ENCODE measurements at regions not wholly inside any gene's neighbourhood (a gene's known extent, or its start where the extent isn't known, plus 50 kb on each side); places are given as distances from the start of the nearest gene placed in this dataset.
A peak's percentile ranks its signal among the peaks of the same experiment; 100 is the strongest.
"Not testable (repeated sequence)": the region's sequence is repeated elsewhere in the genome, so short reads cannot be mapped to it uniquely, and the experiment has no call there.

- DNase-seq (ENCODE audit: low read depth, low spot score): no peak
- in situ Hi-C loops (cut with HindIII; ENCODE audit: low pct_unique_long_range_greater_than_20kb, low sequenced_read_pairs): no loop called here
These were observed 257.8 kb upstream of the CCDC196 start for GRCh38 chr14:66228267-66228970.

GRCh38 chr14:66231820-66232219 lies 254.4 kb upstream of the CCDC196 start:
- DNase-seq (ENCODE audit: low read depth, low spot score): no peak
- in situ Hi-C loops (cut with HindIII; ENCODE audit: low pct_unique_long_range_greater_than_20kb, low sequenced_read_pairs): no loop called here

GRCh38 chr14:66233591-66233990 lies 252.6 kb upstream of the CCDC196 start:
- no peak for DNase-seq (ENCODE audit: low read depth, low spot score)
- in situ Hi-C loops (cut with HindIII; ENCODE audit: low pct_unique_long_range_greater_than_20kb, low sequenced_read_pairs): no loop called here

GRCh38 chr14:66234411-66234810 lies 251.8 kb upstream of the CCDC196 start:
- DNase-seq (ENCODE audit: low read depth, low spot score): no peak
- in situ Hi-C loops (cut with HindIII; ENCODE audit: low pct_unique_long_range_greater_than_20kb, low sequenced_read_pairs): no loop called here

GRCh38 chr14:66237741-66238140 lies 248.4 kb upstream of the CCDC196 start:
- no peak for DNase-seq (ENCODE audit: low read depth, low spot score)
- in situ Hi-C loops (cut with HindIII; ENCODE audit: low pct_unique_long_range_greater_than_20kb, low sequenced_read_pairs): no loop called here

GRCh38 chr14:66238969-66239368 lies 247.2 kb upstream of the CCDC196 start:
- no peak for DNase-seq (ENCODE audit: low read depth, low spot score)
- in situ Hi-C loops (cut with HindIII; ENCODE audit: low pct_unique_long_range_greater_than_20kb, low sequenced_read_pairs): no loop called here

- in situ Hi-C loops (cut with HindIII; ENCODE audit: low pct_unique_long_range_greater_than_20kb, low sequenced_read_pairs): no loop called here
These were observed 246.6 kb upstream of the CCDC196 start for GRCh38 chr14:66239589-66239988.

GRCh38 chr14:66240105-66240504 lies 246.1 kb upstream of the CCDC196 start:
- DNase-seq (ENCODE audit: low read depth, low spot score): no peak
- in situ Hi-C loops (cut with HindIII; ENCODE audit: low pct_unique_long_range_greater_than_20kb, low sequenced_read_pairs): no loop called here

More at GRCh38 chr14:66239589-66239988, 246.6 kb upstream of the CCDC196 start:
- DNase-seq (ENCODE audit: low read depth, low spot score): no peak

- in situ Hi-C loops (cut with HindIII; ENCODE audit: low pct_unique_long_range_greater_than_20kb, low sequenced_read_pairs): no loop called here
- no peak for DNase-seq (ENCODE audit: low read depth, low spot score)
These were observed 244.2 kb upstream of the CCDC196 start for GRCh38 chr14:66242001-66242400.

GRCh38 chr14:66244834-66245233 lies 241.3 kb upstream of the CCDC196 start:
- DNase-seq (ENCODE audit: low read depth, low spot score): no peak
- in situ Hi-C loops (cut with HindIII; ENCODE audit: low pct_unique_long_range_greater_than_20kb, low sequenced_read_pairs): no loop called here

- in situ Hi-C loops (cut with HindIII; ENCODE audit: low pct_unique_long_range_greater_than_20kb, low sequenced_read_pairs): no loop called here
- no peak for DNase-seq (ENCODE audit: low read depth, low spot score)
These were observed 238.4 kb upstream of the CCDC196 start for GRCh38 chr14:66247662-66248193.

GRCh38 chr14:66248256-66248655 lies 237.9 kb upstream of the CCDC196 start:
- in situ Hi-C loops (cut with HindIII; ENCODE audit: low pct_unique_long_range_greater_than_20kb, low sequenced_read_pairs): no loop called here
- DNase-seq (ENCODE audit: low read depth, low spot score): no peak

- in situ Hi-C loops (cut with HindIII; ENCODE audit: low pct_unique_long_range_greater_than_20kb, low sequenced_read_pairs): no loop called here
- DNase-seq (ENCODE audit: low read depth, low spot score): no peak
These were observed 236.6 kb upstream of the CCDC196 start for GRCh38 chr14:66249544-66249943.

- in situ Hi-C loops (cut with HindIII; ENCODE audit: low pct_unique_long_range_greater_than_20kb, low sequenced_read_pairs): no loop called here
- DNase-seq (ENCODE audit: low read depth, low spot score): no peak
These were observed 232.1 kb upstream of the CCDC196 start for GRCh38 chr14:66254038-66254437.

- in situ Hi-C loops (cut with HindIII; ENCODE audit: low pct_unique_long_range_greater_than_20kb, low sequenced_read_pairs): no loop called here
- DNase-seq (ENCODE audit: low read depth, low spot score): peak; percentile 87
These were observed 217.3 kb upstream of the CCDC196 start for GRCh38 chr14:66268802-66269334.

- in situ Hi-C loops (cut with HindIII; ENCODE audit: low pct_unique_long_range_greater_than_20kb, low sequenced_read_pairs): no loop called here
- no peak for DNase-seq (ENCODE audit: low read depth, low spot score)
These were observed 213.9 kb upstream of the CCDC196 start for GRCh38 chr14:66272221-66272620.

GRCh38 chr14:66273261-66273832 lies 212.8 kb upstream of the CCDC196 start:
- in situ Hi-C loops (cut with HindIII; ENCODE audit: low pct_unique_long_range_greater_than_20kb, low sequenced_read_pairs): no loop called here
- peak; percentile 11 for DNase-seq (ENCODE audit: low read depth, low spot score)

GRCh38 chr14:66278418-66278817 lies 207.8 kb upstream of the CCDC196 start:
- DNase-seq (ENCODE audit: low read depth, low spot score); in situ Hi-C loops (cut with HindIII; ENCODE audit: low pct_unique_long_range_greater_than_20kb, low sequenced_read_pairs): not testable (repeated sequence)

All from SK-MEL-5 (cell line).